ENCODE measurements at regions not wholly inside any gene's neighbourhood (a gene's known extent, or its start where the extent isn't known, plus 50 kb on each side); places are given as distances from the start of the nearest gene placed in this dataset.

DNA sequence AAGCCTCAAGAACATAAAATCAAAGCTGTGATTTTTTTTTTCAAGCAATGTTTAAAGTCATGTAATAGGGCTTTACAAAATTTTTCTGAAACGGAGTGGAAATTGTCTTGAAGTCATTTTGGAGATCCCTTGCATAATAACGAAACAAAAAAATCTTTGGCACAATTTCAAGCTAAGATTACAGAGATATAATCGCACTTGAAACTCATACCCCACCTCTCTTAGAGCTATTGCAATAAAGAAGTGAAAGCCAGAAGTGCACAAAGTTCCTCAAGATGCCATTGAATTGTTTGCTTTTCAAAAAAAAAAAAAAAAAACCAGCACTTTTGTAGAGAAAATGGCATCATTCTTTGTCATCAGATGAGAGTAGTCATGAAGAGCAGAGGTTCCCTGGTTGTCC, 152.3 kb downstream of the PAX3 start:
- no peak overlapping the region for H3K4me3 ChIP-seq
- no peak for DNase-seq (ENCODE audit: low spot score in 2 of 2)
- intact Hi-C loops (cut with DNase I), result no loop called here
- H3K4me1 ChIP-seq, result no peaks in the 10 kb centered on the region
- H3K9me3 ChIP-seq, result no peaks in the 10 kb centered on the region
- H3K27me3 ChIP-seq, result no peaks in the 10 kb centered on the region
- TF ChIP-seq, protein P1, sequence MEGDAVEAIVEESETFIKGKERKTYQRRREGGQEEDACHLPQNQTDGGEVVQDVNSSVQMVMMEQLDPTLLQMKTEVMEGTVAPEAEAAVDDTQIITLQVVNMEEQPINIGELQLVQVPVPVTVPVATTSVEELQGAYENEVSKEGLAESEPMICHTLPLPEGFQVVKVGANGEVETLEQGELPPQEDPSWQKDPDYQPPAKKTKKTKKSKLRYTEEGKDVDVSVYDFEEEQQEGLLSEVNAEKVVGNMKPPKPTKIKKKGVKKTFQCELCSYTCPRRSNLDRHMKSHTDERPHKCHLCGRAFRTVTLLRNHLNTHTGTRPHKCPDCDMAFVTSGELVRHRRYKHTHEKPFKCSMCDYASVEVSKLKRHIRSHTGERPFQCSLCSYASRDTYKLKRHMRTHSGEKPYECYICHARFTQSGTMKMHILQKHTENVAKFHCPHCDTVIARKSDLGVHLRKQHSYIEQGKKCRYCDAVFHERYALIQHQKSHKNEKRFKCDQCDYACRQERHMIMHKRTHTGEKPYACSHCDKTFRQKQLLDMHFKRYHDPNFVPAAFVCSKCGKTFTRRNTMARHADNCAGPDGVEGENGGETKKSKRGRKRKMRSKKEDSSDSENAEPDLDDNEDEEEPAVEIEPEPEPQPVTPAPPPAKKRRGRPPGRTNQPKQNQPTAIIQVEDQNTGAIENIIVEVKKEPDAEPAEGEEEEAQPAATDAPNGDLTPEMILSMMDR (IDR thresholded peaks at IDR 0.05), result no peak
- no peaks in the 10 kb centered on the region for H3K36me3 ChIP-seq
- H3K27ac ChIP-seq, result no peak overlapping the region

DNA sequence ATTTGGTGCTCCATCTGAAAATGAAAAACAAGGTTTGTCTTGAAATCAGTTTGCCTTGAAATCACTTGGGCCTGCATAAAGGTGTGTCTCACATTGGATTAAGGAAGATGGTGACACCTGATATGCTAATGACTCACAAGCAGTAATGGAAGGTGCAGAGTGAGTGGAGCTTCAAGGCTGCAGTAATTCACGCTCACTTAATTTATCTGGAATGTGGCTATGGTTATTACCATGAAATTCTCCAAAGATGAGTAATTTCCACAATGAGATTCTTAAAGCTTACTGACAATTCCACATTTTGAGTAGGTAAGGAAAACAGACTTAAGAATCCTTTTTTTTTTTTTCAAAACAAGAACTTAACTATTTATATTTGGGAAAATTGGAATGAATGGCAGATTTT, 156.8 kb downstream of the PAX3 start:
- no peaks in the 10 kb centered on the region for H3K27me3 ChIP-seq
- intact Hi-C loops (cut with DNase I), result no loop called here
- H3K27ac ChIP-seq, result no peak overlapping the region
- no peak for DNase-seq (ENCODE audit: low spot score in 2 of 2)
- H3K9me3 ChIP-seq, result no peaks in the 10 kb centered on the region
- H3K4me3 ChIP-seq, result no peak overlapping the region
- TF ChIP-seq, protein P1 (IDR thresholded peaks at IDR 0.05), result no peak
- H3K4me1 ChIP-seq, result no peaks in the 10 kb centered on the region
- no peaks in the 10 kb centered on the region for H3K36me3 ChIP-seq

DNA sequence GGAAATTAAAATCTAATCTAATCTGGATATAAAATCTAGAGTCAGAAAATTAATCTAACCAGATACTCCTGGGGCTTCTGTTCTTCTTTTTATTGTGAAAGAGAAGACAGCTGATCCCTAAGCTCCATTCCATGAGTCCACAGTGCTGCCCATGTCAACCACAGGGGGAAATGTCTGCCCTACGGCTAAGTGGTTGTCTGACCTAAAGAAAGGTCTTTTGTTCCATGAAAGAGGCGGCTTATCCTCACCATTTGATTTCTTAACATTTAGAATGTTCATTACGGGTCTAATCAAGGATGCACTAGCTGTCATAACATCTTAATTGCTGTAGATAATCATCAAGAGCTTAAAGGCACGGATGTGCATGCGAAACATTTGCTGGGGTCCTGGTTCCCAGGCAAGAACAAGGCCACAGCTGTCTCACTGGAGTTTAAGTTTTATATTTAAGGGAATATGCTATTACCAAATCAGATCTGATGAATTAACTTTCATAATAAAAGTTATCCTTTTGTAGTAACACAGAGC, 162.6 kb downstream of the PAX3 start:
- TF ChIP-seq, protein P1 (IDR thresholded peaks at IDR 0.05), result no peak
- no peak overlapping the region for H3K4me3 ChIP-seq
- H3K9me3 ChIP-seq, result no peaks in the 10 kb centered on the region
- H3K4me1 ChIP-seq, result no peaks in the 10 kb centered on the region
- intact Hi-C loops (cut with DNase I), result no loop called here
- no peaks in the 10 kb centered on the region for H3K36me3 ChIP-seq
- no peak overlapping the region for H3K27ac ChIP-seq
- DNase-seq (ENCODE audit: low spot score in 2 of 2), result no peak
- H3K27me3 ChIP-seq, result no peaks in the 10 kb centered on the region

DNA sequence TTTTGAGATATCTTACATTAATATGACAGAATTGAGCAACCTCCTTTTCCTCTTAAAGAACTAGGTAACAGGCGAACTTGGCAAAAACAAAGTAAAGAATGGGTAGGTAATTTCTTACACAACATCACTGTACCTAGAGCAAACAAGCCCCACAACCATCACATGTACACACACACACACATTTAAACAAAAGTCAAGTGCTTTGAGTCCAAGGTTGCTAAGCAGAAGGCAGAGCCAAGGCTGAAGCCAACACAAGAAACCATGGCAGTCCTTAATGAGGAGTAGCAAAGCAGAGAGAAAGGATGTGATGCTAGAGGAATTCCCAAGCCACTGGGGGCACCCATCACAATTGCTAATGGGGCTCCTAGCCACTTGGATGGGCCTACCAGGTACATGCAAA, 164.1 kb downstream of the PAX3 start:
- no peak for DNase-seq (ENCODE audit: low spot score in 2 of 2)
- Histone ChIP-seq H3K36me3 (no peaks in the 10 kb centered on the region), H3K27ac (no peak overlapping the region), H3K4me3 (no peak overlapping the region), H3K9me3 (no peaks in the 10 kb centered on the region), H3K27me3 (no peaks in the 10 kb centered on the region), H3K4me1 (no peaks in the 10 kb centered on the region)
- intact Hi-C loops (cut with DNase I), result no loop called here
- TF ChIP-seq, protein P1 (IDR thresholded peaks at IDR 0.05), result no peak

DNA sequence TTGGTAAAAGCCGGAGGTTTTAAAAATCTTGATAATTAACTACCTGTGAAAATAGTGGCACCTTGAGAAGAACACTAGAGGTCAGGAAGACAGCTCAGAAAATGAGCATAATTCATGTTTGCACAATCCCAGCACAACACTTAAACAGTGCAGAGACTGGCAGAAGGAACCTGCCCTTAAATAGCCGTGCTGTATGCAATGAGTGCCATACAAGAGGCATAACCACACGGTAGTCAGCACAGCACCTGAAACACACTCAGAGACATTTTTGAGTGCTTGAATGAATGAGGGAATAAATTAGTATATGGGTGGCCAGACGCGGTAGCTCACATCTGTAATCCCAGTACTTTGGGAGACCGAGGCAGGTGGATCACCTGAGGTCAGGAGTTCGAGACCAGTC, 164.9 kb downstream of the PAX3 start:
- Histone ChIP-seq H3K4me1 (no peaks in the 10 kb centered on the region), H3K9me3 (no peaks in the 10 kb centered on the region), H3K27ac (no peak overlapping the region), H3K36me3 (no peaks in the 10 kb centered on the region), H3K27me3 (no peaks in the 10 kb centered on the region), H3K4me3 (no peak overlapping the region)
- DNase-seq (ENCODE audit: low spot score in 2 of 2), result no peak
- intact Hi-C loops (cut with DNase I), result no loop called here
- TF ChIP-seq, protein P1 (IDR thresholded peaks at IDR 0.05), result no peak

DNA sequence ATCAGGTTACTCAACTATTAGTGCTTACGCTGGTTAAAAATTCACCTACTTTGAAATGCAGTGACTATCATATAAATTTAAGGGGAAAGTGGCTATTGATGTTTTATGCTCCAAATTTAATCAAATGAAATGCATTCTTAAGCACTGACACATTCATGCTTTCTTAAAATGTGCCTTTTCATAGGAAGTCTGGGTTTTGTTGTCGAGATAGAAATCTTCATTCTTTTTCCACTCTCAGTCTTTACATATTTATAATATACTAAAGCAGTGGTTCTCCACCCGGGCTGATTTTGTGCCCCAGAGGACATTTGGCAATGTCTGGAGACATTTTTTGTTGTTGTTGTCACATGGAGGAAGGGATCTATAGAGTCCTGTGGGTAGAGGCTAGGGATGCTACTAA, 167.9 kb downstream of the PAX3 start:
- intact Hi-C loops (cut with DNase I), result no loop called here
- H3K27me3 ChIP-seq, result no peaks in the 10 kb centered on the region
- H3K4me1 ChIP-seq, result no peaks in the 10 kb centered on the region
- H3K9me3 ChIP-seq, result no peaks in the 10 kb centered on the region
- H3K4me3 ChIP-seq, result no peak overlapping the region
- H3K36me3 ChIP-seq, result no peaks in the 10 kb centered on the region
- no peak overlapping the region for H3K27ac ChIP-seq
- no peak for DNase-seq (ENCODE audit: low spot score in 2 of 2)
- TF ChIP-seq, protein P1 (IDR thresholded peaks at IDR 0.05), result no peak

All from ascending aorta (tissue), 2 donors.